GM06990 (cell line): ENCODE measurements at regions not wholly inside any gene's neighbourhood (a gene's known extent, or its start where the extent isn't known, plus 50 kb on each side); places are given as distances from the start of the nearest gene placed in this dataset.
A peak's percentile ranks its signal among the peaks of the same experiment; 100 is the strongest.

Experiments
- DNase-seq: peaks from one replicate; pipeline ENCODE4 v3.0.0-alpha.2; 2011; ENCODE audit not compliant: insufficient read length; ENCODE audit errors: extremely low read depth
- H3K27me3 ChIP-seq: replicated peaks from 2 replicates; pipeline ENCODE4 v1.6.0; 2011; ENCODE audit warnings: low read length; ENCODE audit not compliant: control insufficient read depth, insufficient read depth
- H3K36me3 ChIP-seq: 2 replicates; pipeline ENCODE4 v1.5.1; 2011; ENCODE audit warnings: low read length; ENCODE audit not compliant: control insufficient read depth, insufficient read depth
- H3K4me3 ChIP-seq: replicated peaks from 2 replicates; pipeline ENCODE4 v1.5.1; 2011; ENCODE audit warnings: low read depth, mild to moderate bottlenecking, control low read depth, low read length
- CTCF ChIP-seq: IDR thresholded peaks from 2 replicates; pipeline ENCODE4 v1.5.1; 2011; ENCODE audit warnings: low read length, control low read depth, mild to moderate bottlenecking, inconsistent platforms; ENCODE audit not compliant: insufficient read depth, poor library complexity, severe bottlenecking

DNA sequence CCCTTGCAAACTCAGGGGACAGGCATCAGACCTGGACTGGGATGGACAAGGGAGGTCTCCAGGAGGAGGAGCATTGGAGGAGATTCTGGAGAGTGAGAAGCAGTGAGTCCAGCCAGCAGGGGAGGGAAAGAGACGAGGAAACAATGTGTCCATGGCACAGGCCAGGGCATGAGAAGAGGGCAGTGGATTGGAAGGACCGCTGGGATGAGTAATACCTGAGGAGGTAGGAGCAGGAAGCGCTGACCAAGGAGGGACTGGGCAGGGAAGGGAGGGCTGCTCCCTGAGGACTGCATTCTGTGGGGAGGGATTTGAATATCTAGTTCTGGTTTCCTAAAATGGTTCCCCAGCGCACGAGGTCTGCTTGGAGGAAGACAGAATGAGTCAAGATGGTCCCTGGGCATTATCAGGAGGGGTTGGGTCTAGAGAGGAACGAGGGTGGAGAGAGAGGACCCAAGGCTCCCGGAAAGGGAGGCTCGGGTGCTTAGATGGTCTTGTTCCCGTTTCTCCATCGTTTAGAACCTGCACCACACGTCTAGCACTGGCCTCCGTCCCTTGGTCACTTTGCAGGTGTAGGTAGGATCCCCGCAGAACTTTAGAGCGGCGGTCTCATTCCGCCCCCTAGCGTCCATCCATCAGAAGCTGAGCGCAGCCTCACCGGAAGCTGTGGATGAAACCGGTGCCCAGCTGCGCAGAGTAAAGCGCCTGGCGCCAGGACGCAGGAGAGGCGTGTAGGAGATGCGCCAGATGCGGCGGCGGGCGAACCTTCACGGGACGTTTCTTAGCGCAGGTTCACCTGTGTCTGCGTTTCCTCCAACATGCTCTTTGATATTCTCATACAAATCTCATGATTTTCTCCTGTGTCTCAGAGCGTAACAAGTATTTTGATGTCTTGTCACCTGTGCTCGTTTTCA is 190.7 kb upstream of the NDN start:
- DNase-seq: no peak
- H3K27me3 ChIP-seq: no peaks in the 10 kb centered on the region
- peak; percentile 3 for TF ChIP-seq CTCF
- H3K36me3 ChIP-seq: no peaks in the 10 kb centered on the region
- H3K4me3 ChIP-seq: no peak overlapping the region

- no peak for DNase-seq
- Histone ChIP-seq H3K4me3 (no peak overlapping the region), H3K36me3 (no peaks in the 10 kb centered on the region), H3K27me3 (no peaks in the 10 kb centered on the region)
- TF ChIP-seq CTCF: no peak
Measured at GRCh38 chr15:23881291-23881690, 194.2 kb upstream of the NDN start.

DNA sequence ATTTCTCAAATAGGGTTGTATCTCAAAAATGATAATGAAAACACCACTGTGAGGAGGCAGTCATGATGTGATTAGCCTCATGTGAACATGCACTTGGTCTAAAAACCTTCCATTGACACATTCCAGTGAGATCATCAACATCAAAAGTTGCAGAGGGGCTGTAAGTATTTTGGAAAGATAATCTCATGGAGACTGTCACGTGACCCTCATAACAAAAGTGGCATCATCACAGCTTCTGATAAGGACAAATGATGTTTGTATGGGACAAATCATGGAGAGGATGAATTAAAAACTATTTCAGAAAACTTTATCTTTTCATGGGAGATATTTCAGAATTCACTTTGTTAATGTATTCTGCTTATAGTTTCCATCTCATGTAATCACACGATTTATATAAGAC is 203.1 kb upstream of the NDN start:
- DNase-seq: no peak
- no peak for TF ChIP-seq CTCF
- H3K36me3 ChIP-seq: no peaks in the 10 kb centered on the region
- no peaks in the 10 kb centered on the region for H3K27me3 ChIP-seq
- H3K4me3 ChIP-seq: no peak overlapping the region

DNA sequence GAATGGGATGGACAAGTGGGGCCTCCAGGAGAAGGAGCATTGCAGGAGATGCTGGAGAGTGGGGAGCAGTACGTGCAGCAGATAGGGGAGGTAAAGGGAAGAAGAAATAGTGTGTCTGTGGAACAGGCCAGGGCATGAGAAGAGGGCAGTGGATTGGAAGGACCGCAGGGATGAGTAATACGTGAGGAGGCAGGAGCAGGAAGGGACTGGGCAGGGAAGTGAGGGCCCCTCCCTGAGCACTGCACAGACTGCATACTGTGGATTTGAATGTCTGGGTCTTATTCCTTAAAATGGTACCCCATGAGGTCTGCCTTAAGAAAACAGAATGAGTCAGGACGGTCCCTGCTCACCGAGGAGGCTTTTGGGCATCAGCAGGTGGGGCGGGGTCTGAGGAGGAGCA is 210.0 kb upstream of the NDN start:
- Histone ChIP-seq H3K36me3 (no peaks in the 10 kb centered on the region), H3K4me3 (no peak overlapping the region), H3K27me3 (no peaks in the 10 kb centered on the region)
- no peak for DNase-seq
- no peak for TF ChIP-seq CTCF

GRCh38 chr15:23897531-23897930 is 210.4 kb upstream of the NDN start:
- TF ChIP-seq CTCF: no peak
- no peaks in the 10 kb centered on the region for H3K36me3 ChIP-seq
- H3K4me3 ChIP-seq: no peak overlapping the region
- H3K27me3 ChIP-seq: no peaks in the 10 kb centered on the region
- no peak for DNase-seq
